K562 (cell line): ENCODE measurements at regions not wholly inside any gene's neighbourhood (a gene's known extent, or its start where the extent isn't known, plus 50 kb on each side); places are given as distances from the start of the nearest gene placed in this dataset.

Experiments
- ATAC-seq: fragments of 200-7000 bp; cut with Tn5 transposase; 3 replicates; pipeline ENCODE4 v1.9.1; 2020; ENCODE audit warnings: moderate library complexity
- BruUV-seq: library from RNA; stranded (reverse); fragments of 400-500 nt; replicated peaks from 2 replicates; lab custom pipeline; 2021; lab: Mats Ljungman, UMichigan
- CTCF ChIA-PET: fragments of 300-600 bp; formaldehyde crosslinking; extraction: SDS; loops from one replicate; lab custom pipeline; 2021; ENCODE audit warnings: low intra/inter-chr PET ratio; lab: Yijun Ruan, JAX
- POLR2A ChIA-PET: fragments of 300-600, 350-650 bp; sonication (Branson Sonifier 250); formaldehyde crosslinking; extraction: SDS; loops from one replicate; lab custom pipeline; 2021; ENCODE audit warnings: antibody characterized with exemption, inconsistent platforms; lab: Yijun Ruan, JAX
- DNase-seq, 4 experiments: peaks; one replicate each; pipeline versions ENCODE4 v3.0.0 to v3.0.0-alpha.2; 2011 to 2018; ENCODE audit warnings: low spot score in 3 of 4, mixed read lengths in 3 of 4; ENCODE audit errors: extremely low read depth in 1 of 4
- FAIRE-seq: peaks from 2 replicates; lab custom pipeline; 2011; peaks lifted over from hg19 to GRCh38; lab: Jason Lieb, UNC
- H2AFZ ChIP-seq: 2 replicates; pipeline ENCODE4 v1.6.0; 2011; ENCODE audit warnings: low read depth, low read length, control low read depth, inconsistent platforms
- H3K27ac ChIP-seq: fragments of 200-600 bp; 3 replicates; pipeline ENCODE4 v1.8.0; 2011; ENCODE audit warnings: low read depth, mild to moderate bottlenecking, control low read depth, inconsistent platforms, low read length, moderate library complexity, mixed read lengths; ENCODE audit errors: extremely low read depth
- H3K27me3 ChIP-seq, 2 experiments: fragments of 300-600 bp in 1 of 2; 2 replicates in 1 of 2; 3 replicates in 1 of 2; pipeline versions ENCODE4 v1.6.0 to v1.8.0; 2011; ENCODE audit warnings: inconsistent platforms in 2 of 2, low read length in 2 of 2, mild to moderate bottlenecking in 1 of 2, mixed read lengths in 1 of 2, moderate library complexity in 1 of 2; ENCODE audit not compliant: control insufficient read depth in 2 of 2, insufficient read depth in 2 of 2
- H3K36me3 ChIP-seq: fragments of 300-600 bp; 3 replicates; pipeline ENCODE4 v1.8.0; 2011; ENCODE audit warnings: mild to moderate bottlenecking, low read length, inconsistent platforms; ENCODE audit not compliant: control insufficient read depth, insufficient read depth
- H3K4me1 ChIP-seq, 2 experiments: fragments of 200-600 bp in 1 of 2; replicated peaks in 1 of 2; 2 replicates in 1 of 2; 3 replicates in 1 of 2; pipeline versions ENCODE4 v1.5.1 to v1.8.0; 2011; ENCODE audit warnings: inconsistent platforms in 2 of 2, low read length in 2 of 2, mild to moderate bottlenecking in 1 of 2, mixed read lengths in 1 of 2, moderate library complexity in 1 of 2; ENCODE audit not compliant: control insufficient read depth in 2 of 2, insufficient read depth in 2 of 2
- H3K4me2 ChIP-seq: 2 replicates; pipeline ENCODE4 v1.6.1; 2011; ENCODE audit warnings: low read length, control low read depth, inconsistent platforms, mixed read lengths; ENCODE audit not compliant: insufficient read depth
- H3K4me3 ChIP-seq: fragments of 200-600 bp; sonication (generic), shearing (Covaris generic); 2 replicates; pipeline ENCODE4 v1.5.1; 2016; ENCODE audit warnings: control low read depth, inconsistent platforms
- H3K79me2 ChIP-seq: fragments of 200-600 bp; 3 replicates; pipeline ENCODE4 v1.8.0; 2011; ENCODE audit warnings: low read length, inconsistent platforms; ENCODE audit not compliant: control insufficient read depth, insufficient read depth
- H3K9ac ChIP-seq, 2 experiments: 2 replicates each; pipeline versions ENCODE4 v1.6.0 to v1.6.1; 2011; ENCODE audit warnings: low read depth in 2 of 2, low read length in 2 of 2, control low read depth in 1 of 2, inconsistent platforms in 1 of 2, mild to moderate bottlenecking in 1 of 2, mixed read lengths in 1 of 2; ENCODE audit not compliant: insufficient read depth in 1 of 2
- H3K9me1 ChIP-seq: one replicate; pipeline ENCODE4 v1.6.0; 2011; ENCODE audit warnings: inconsistent platforms, mild to moderate bottlenecking, low read length, moderate library complexity; ENCODE audit not compliant: control insufficient read depth, insufficient read depth
- H3K9me3 ChIP-seq: replicated peaks from 2 replicates; pipeline ENCODE4 v1.5.1; 2011; ENCODE audit warnings: low read depth, low read length, inconsistent platforms; ENCODE audit not compliant: control insufficient read depth, insufficient read depth
- H4K20me1 ChIP-seq: replicated peaks from 2 replicates; pipeline ENCODE4 v1.6.1; 2011; ENCODE audit warnings: low read length, inconsistent platforms, mixed read lengths; ENCODE audit not compliant: control insufficient read depth, insufficient read depth
- CTBP1 ChIP-seq: fragments of 450-650 bp; IDR thresholded peaks from 2 replicates; pipeline ENCODE4 v1.6.1; 2016; ENCODE audit warnings: borderline replicate concordance
- KLF13 ChIP-seq: fragments of 450-650 bp; IDR thresholded peaks from 2 replicates; pipeline ENCODE4 v1.6.1; 2016; ENCODE audit warnings: missing genetic modification characterization, low read depth, mild to moderate bottlenecking, missing compliant biosample characterization, moderate library complexity, borderline replicate concordance
- NR3C1 ChIP-seq: sonication (generic); formaldehyde crosslinking; IDR thresholded peaks from 2 replicates; pipeline ENCODE4 v1.8.1; 2022; ENCODE audit warnings: missing genetic modification reagents
- SRF ChIP-seq, 2 experiments: fragments of 250-450, 450-650 bp in 1 of 2; sonication (Bioruptor Pico) in 1 of 2; sonication (generic) in 1 of 2; formaldehyde crosslinking; IDR thresholded peaks; 2 replicates each; pipeline versions ENCODE4 v1.5.0 to v1.5.1; 2020 to 2022; ENCODE audit warnings: mild to moderate bottlenecking in 1 of 2, missing genetic modification reagents in 1 of 2
- WGBS: fragments of 100-300 bp; shearing (Covaris generic); methylation state at CpG from one replicate; pipeline ENCODE4 v1.1.6; 2016; ENCODE audit warnings: low coverage, mixed read lengths; ENCODE audit not compliant: insufficient coverage; ENCODE audit errors: missing lambda C conversion rate; 5-methylcytosine and 5-hydroxymethylcytosine counted together
- in situ Hi-C: fragments of 300-500 bp; cut with MboI; formaldehyde crosslinking; loops from 4 replicates; pipeline ENCODE4 v1.15.0; 2018; ENCODE audit warnings: inconsistent platforms, mixed read lengths
- intact Hi-C: fragments of 100-400 bp; cut with micrococcal nuclease; formaldehyde crosslinking; loops from 2 replicates; pipeline ENCODE4 v1.14.2; 2022

DNA sequence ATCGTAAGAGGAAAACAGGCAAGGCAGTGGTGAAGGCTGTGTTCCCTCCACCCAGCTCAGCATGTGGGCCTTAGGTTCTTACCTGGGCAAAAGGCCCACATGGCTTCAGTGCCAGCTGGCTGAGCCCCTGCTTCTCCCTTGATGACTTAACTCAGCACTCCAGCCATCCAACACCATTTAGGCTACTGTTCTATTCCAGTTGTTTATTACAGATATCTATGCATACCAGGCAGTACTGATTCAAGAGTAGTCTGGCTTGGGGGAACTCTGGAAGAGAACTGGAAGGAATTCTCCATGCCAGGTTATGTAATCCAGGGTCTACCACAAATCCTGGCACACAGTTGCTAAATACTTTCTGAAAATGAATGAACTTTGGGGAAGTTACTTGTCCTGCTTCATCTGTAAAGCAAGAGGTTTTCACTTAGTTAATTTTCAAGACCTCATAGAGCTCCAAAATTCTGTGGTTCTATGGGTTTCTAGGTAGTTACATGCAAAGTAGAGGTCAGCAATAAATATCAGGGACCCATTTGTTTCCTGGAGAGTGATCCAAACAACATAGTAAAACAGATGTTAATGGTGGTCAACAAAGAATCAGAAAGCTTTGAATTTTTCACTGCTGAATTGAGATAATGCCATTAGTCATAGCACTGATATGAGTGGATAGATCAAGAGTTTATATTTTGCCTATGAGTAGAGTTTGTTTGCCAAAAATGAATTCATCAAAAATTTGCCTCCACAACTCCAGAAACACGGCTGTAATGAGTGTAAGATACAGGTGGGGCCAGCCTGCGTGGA, 88.2 kb upstream of the OSMR start (continued):
- TF ChIP-seq SRF (CRISPR knock-in tag; IDR thresholded peaks at IDR 0.05), result no peak
- TF ChIP-seq, all 486 proteins: peak for 0

GRCh38 chr5:38758774-38759600, 86.8 kb upstream of the OSMR start:
- BruUV-seq, result no TSS peak
- intact Hi-C loops (no loop called here), in situ Hi-C loops (no loop called here)
- Histone ChIP-seq H3K4me2 (no peak overlapping the region), H3K4me1 (no peaks in the 10 kb centered on the region), H2AFZ (no peak overlapping the region), H3K4me3 (no peak overlapping the region), H3K79me2 (no peaks in the 10 kb centered on the region), H3K9me1 (no peaks in the 10 kb centered on the region), H3K9me3 (no peaks in the 10 kb centered on the region), H3K36me3 (no peaks in the 10 kb centered on the region), H4K20me1 (no peaks in the 10 kb centered on the region), H3K27me3 (peaks cover 2 to 16% of the 10 kb centered on the region in 2 experiments; a peak in 3 of 5 replicates), H3K9ac (no peak overlapping the region), H3K27ac (no peak overlapping the region)
- CTCF ChIA-PET, result no interaction called here
- no peak for ATAC-seq
- DNase-seq, result no peak
- FAIRE-seq, result no peak
- 1% methylated on average over 10 of the region's 10 CpGs for WGBS
- TF ChIP-seq NR3C1 (CRISPR knock-in tag) (no peak), KLF13 (no peak), CTBP1 (no peak)
- TF ChIP-seq, all 486 proteins: peak for 0
- POLR2A ChIA-PET, result interaction anchor here (0.7 kb wide), 1 partner anchor 72 kb away, joined by 3 read pairs; no protein-coding TSS in a partner anchor
